ENCODE measurements at regions not wholly inside any gene's neighbourhood (a gene's known extent, or its start where the extent isn't known, plus 50 kb on each side); places are given as distances from the start of the nearest gene placed in this dataset.
"Not testable (repeated sequence)": the region's sequence is repeated elsewhere in the genome, so short reads cannot be mapped to it uniquely, and the experiment has no call there.

GRCh38 chr19:31885280-31885853 lies 460.0 kb upstream of the ZNF507 start (continued):
- TF ChIP-seq POU6F1 (CRISPR knock-in tag; IDR thresholded peaks at IDR 0.05; ENCODE audit: borderline replicate concordance, low read depth): no peak
- TF ChIP-seq TCF4 (CRISPR knock-in tag; IDR thresholded peaks at IDR 0.05; ENCODE audit: borderline replicate concordance): no peak
- TF ChIP-seq GLIS3 (CRISPR knock-in tag; IDR thresholded peaks at IDR 0.05): no peak
- no peak for TF ChIP-seq ARNTL (CRISPR knock-in tag; IDR thresholded peaks at IDR 0.05; ENCODE audit: borderline replicate concordance, low read depth)
- no peak for TF ChIP-seq TSHZ2 (CRISPR knock-in tag; IDR thresholded peaks at IDR 0.05)
- no peak for TF ChIP-seq ZNF8 (CRISPR knock-in tag; IDR thresholded peaks at IDR 0.05)

GRCh38 chr19:31890230-31890629 lies 455.2 kb upstream of the ZNF507 start:
- no peak for TF ChIP-seq CREB5 (CRISPR knock-in tag; IDR thresholded peaks at IDR 0.05; ENCODE audit: low read depth)
- no peak for TF ChIP-seq BACH2 (CRISPR knock-in tag; IDR thresholded peaks at IDR 0.05; ENCODE audit: borderline replicate concordance)
- TF ChIP-seq POU6F1 (CRISPR knock-in tag; IDR thresholded peaks at IDR 0.05; ENCODE audit: borderline replicate concordance, low read depth): no peak
- no peak for TF ChIP-seq ZNF70 (CRISPR knock-in tag; IDR thresholded peaks at IDR 0.05)
- no peak for TF ChIP-seq ZFP30 (CRISPR knock-in tag; IDR thresholded peaks at IDR 0.05)
- TF ChIP-seq TOX (CRISPR knock-in tag; IDR thresholded peaks at IDR 0.05; ENCODE audit: borderline replicate concordance): no peak
- TF ChIP-seq TCF4 (CRISPR knock-in tag; IDR thresholded peaks at IDR 0.05; ENCODE audit: borderline replicate concordance): no peak
- no peak for ATAC-seq

GRCh38 chr19:31892060-31892459 lies 453.4 kb upstream of the ZNF507 start:
- no peak for ATAC-seq
- no peak for TF ChIP-seq TOX (CRISPR knock-in tag; IDR thresholded peaks at IDR 0.05; ENCODE audit: borderline replicate concordance)
- TF ChIP-seq CSRNP3 (CRISPR knock-in tag; IDR thresholded peaks at IDR 0.05): no peak
- no peak for TF ChIP-seq PPARA (CRISPR knock-in tag; IDR thresholded peaks at IDR 0.05; ENCODE audit: borderline replicate concordance)
- TF ChIP-seq CSDC2 (CRISPR knock-in tag; IDR thresholded peaks at IDR 0.05): no peak

GRCh38 chr19:31893491-31893890 lies 451.9 kb upstream of the ZNF507 start:
- ATAC-seq: not testable (repeated sequence)

- ATAC-seq: no peak
- TF ChIP-seq CSRNP3 (CRISPR knock-in tag; IDR thresholded peaks at IDR 0.05) (no peak), CREB5 (CRISPR knock-in tag; IDR thresholded peaks at IDR 0.05; ENCODE audit: low read depth) (no peak), PPARA (CRISPR knock-in tag; IDR thresholded peaks at IDR 0.05; ENCODE audit: borderline replicate concordance) (no peak), ZC3H10 (CRISPR knock-in tag; IDR thresholded peaks at IDR 0.05) (no peak), ZFP30 (CRISPR knock-in tag; IDR thresholded peaks at IDR 0.05) (no peak), ISL1 (CRISPR knock-in tag; IDR thresholded peaks at IDR 0.05) (no peak), ARNTL (CRISPR knock-in tag; IDR thresholded peaks at IDR 0.05; ENCODE audit: borderline replicate concordance, low read depth) (no peak), TSHZ2 (CRISPR knock-in tag; IDR thresholded peaks at IDR 0.05) (no peak)
Observed at GRCh38 chr19:31894451-31894850, 451.0 kb upstream of the ZNF507 start.
